LoVo (cell line): ENCODE measurements at regions not wholly inside any gene's neighbourhood (a gene's known extent, or its start where the extent isn't known, plus 50 kb on each side); places are given as distances from the start of the nearest gene placed in this dataset.
"Not testable (repeated sequence)": the region's sequence is repeated elsewhere in the genome, so short reads cannot be mapped to it uniquely, and the experiment has no call there.

Experiments
- DNase-seq: peaks from one replicate; pipeline ENCODE4 v3.0.0-alpha.2; 2016; ENCODE audit warnings: low spot score

- no peak for DNase-seq
Observed at GRCh38 chr12:46711756-46712155, 114.0 kb downstream of the SLC38A4 start.

- DNase-seq: no peak
Observed at GRCh38 chr12:46710125-46710743, 115.6 kb downstream of the SLC38A4 start.

GRCh38 chr12:46702581-46703344 lies 123.0 kb downstream of the SLC38A4 start:
- no peak for DNase-seq

- no peak for DNase-seq
Observed at GRCh38 chr12:46701356-46701755, 124.4 kb downstream of the SLC38A4 start.

GRCh38 chr12:46699986-46700385 lies 125.8 kb downstream of the SLC38A4 start:
- DNase-seq: no peak

GRCh38 chr12:46698003-46698402 lies 127.8 kb downstream of the SLC38A4 start:
- no peak for DNase-seq

- no peak for DNase-seq
Observed at GRCh38 chr12:46693518-46693917, 132.3 kb downstream of the SLC38A4 start.

GRCh38 chr12:46693034-46693433 lies 132.8 kb downstream of the SLC38A4 start:
- DNase-seq: no peak

GRCh38 chr12:46692606-46693005 lies 133.2 kb downstream of the SLC38A4 start:
- no peak for DNase-seq

- DNase-seq: no peak
Observed at GRCh38 chr12:46686267-46686942, 139.4 kb downstream of the SLC38A4 start.

GRCh38 chr12:46684243-46684642 lies 141.6 kb downstream of the SLC38A4 start:
- DNase-seq: not testable (repeated sequence)

- no peak for DNase-seq
Observed at GRCh38 chr12:46682148-46682547, 143.6 kb downstream of the SLC38A4 start.

- DNase-seq: no peak
Observed at GRCh38 chr12:46680506-46680905, 145.3 kb downstream of the SLC38A4 start.

- DNase-seq: no peak
Observed at GRCh38 chr12:46679754-46680153, 146.0 kb downstream of the SLC38A4 start.

- no peak for DNase-seq
Observed at GRCh38 chr12:46678426-46678825, 147.4 kb downstream of the SLC38A4 start.

- no peak for DNase-seq
Observed at GRCh38 chr12:46677749-46678148, 148.0 kb downstream of the SLC38A4 start.

- DNase-seq: peak; percentile 22
Observed at GRCh38 chr12:46676797-46677520, 148.8 kb downstream of the SLC38A4 start.

- DNase-seq: no peak
Observed at GRCh38 chr12:46676396-46676795, 149.4 kb downstream of the SLC38A4 start.

GRCh38 chr12:46675736-46676135 lies 150.1 kb downstream of the SLC38A4 start:
- peak; percentile 46 for DNase-seq

GRCh38 chr12:46674800-46675199 lies 151.0 kb downstream of the SLC38A4 start:
- peak; percentile 30 for DNase-seq

- no peak for DNase-seq
Observed at GRCh38 chr12:46674129-46674528, 151.7 kb downstream of the SLC38A4 start.

- DNase-seq: no peak
Observed at GRCh38 chr12:46671102-46671501, 154.7 kb downstream of the SLC38A4 start.
